K562 (cell line): ENCODE measurements at regions not wholly inside any gene's neighbourhood (a gene's known extent, or its start where the extent isn't known, plus 50 kb on each side); places are given as distances from the start of the nearest gene placed in this dataset.

Experiments used
- EZH2 ChIP-seq: IDR thresholded peaks from 2 replicates; pipeline ENCODE4 v1.6.1; 2012; ENCODE audit warnings: low read depth, mild to moderate bottlenecking, inconsistent platforms, low read length, borderline replicate concordance
- JUND ChIP-seq, 2 experiments: IDR thresholded peaks; 2 replicates in 1 of 2; 3 replicates in 1 of 2; pipeline ENCODE4 v1.6.1; 2011; ENCODE audit warnings: borderline replicate concordance in 2 of 2, low read depth in 2 of 2, low read length in 2 of 2, improper control_type of control experiment in 1 of 2, missing biosample characterization in 1 of 2, missing genetic modification characterization in 1 of 2, missing genetic modification reagents in 1 of 2
- LARP7 ChIP-seq: fragments of 450-650 bp; IDR thresholded peaks from 2 replicates; pipeline ENCODE4 v1.6.1; 2016
- RB1 ChIP-seq: fragments of 450-650 bp; IDR thresholded peaks from 2 replicates; pipeline ENCODE4 v1.6.1; 2017; ENCODE audit warnings: low read depth, mild to moderate bottlenecking
- USF1 ChIP-seq: sonication (generic); formaldehyde crosslinking; IDR thresholded peaks from 2 replicates; pipeline ENCODE4 v1.9.0; 2022; ENCODE audit warnings: mild to moderate bottlenecking, missing genetic modification reagents

- TF ChIP-seq RB1 (no peak), USF1 (CRISPR knock-in tag) (no peak), LARP7 (no peak), EZH2 (no peak), JUND (IDR thresholded peaks at IDR 0.05; ENCODE audit: borderline replicate concordance, low read depth, low read length) (no peak), JUND (tag; IDR thresholded peaks at IDR 0.05; ENCODE audit: borderline replicate concordance, low read depth, low read length) (no peak)
Measured at GRCh38 chr16:6966925-6967324, 365.7 kb upstream of the RBFOX1 start.
